ENCODE measurements at regions not wholly inside any gene's neighbourhood (a gene's known extent, or its start where the extent isn't known, plus 50 kb on each side); places are given as distances from the start of the nearest gene placed in this dataset.

- TF ChIP-seq CTCF (IDR thresholded peaks at IDR 0.05): no peak
- no peak for TF ChIP-seq POLR2AphosphoS5 (IDR thresholded peaks at IDR 0.05; ENCODE audit: low read depth, low read length)
- no peak for TF ChIP-seq REST (IDR thresholded peaks at IDR 0.05; ENCODE audit: insufficient read depth in 1 of 2, low read depth in 2 of 2, low read length in 1 of 2)
Observed at GRCh38 chr11:115900111-115900510, 395.9 kb upstream of the CADM1 start.
